Keratinocyte (primary cell): ENCODE measurements at regions not wholly inside any gene's neighbourhood (a gene's known extent, or its start where the extent isn't known, plus 50 kb on each side); places are given as distances from the start of the nearest gene placed in this dataset.

Experiments
- DNase-seq: peaks from one replicate; pipeline ENCODE4 v3.0.0-alpha.2; 2011; ENCODE audit warnings: low read depth, missing footprints, low spot score
- FAIRE-seq: peaks from 2 replicates; lab custom pipeline; 2011; peaks lifted over from hg19 to GRCh38; lab: Jason Lieb, UNC
- H2AFZ ChIP-seq: 2 replicates; pipeline ENCODE4 v1.6.0; 2012; ENCODE audit warnings: low read length, control low read depth, inconsistent platforms; ENCODE audit not compliant: control insufficient read depth
- H3K27ac ChIP-seq: 2 replicates; pipeline ENCODE4 v1.5.1; 2011; ENCODE audit warnings: low read length; ENCODE audit not compliant: control insufficient read depth, insufficient read depth
- H3K27me3 ChIP-seq: 3 replicates; pipeline ENCODE4 v1.6.0; 2011; ENCODE audit warnings: low read length; ENCODE audit not compliant: control insufficient read depth, insufficient read depth; ENCODE audit errors: extremely low read depth
- H3K36me3 ChIP-seq, 2 experiments: 2 replicates in 1 of 2; 3 replicates in 1 of 2; pipeline ENCODE4 v1.5.1; 2011; ENCODE audit warnings: low read length in 2 of 2, mild to moderate bottlenecking in 1 of 2; ENCODE audit not compliant: control insufficient read depth in 2 of 2, insufficient read depth in 2 of 2; ENCODE audit errors: extremely low read depth in 1 of 2
- H3K4me1 ChIP-seq: 3 replicates; pipeline ENCODE4 v1.5.1; 2011; ENCODE audit warnings: low read length; ENCODE audit not compliant: control insufficient read depth, insufficient read depth; ENCODE audit errors: extremely low read depth
- H3K4me2 ChIP-seq: 3 replicates; pipeline ENCODE4 v1.6.0; 2011; ENCODE audit warnings: low read depth, low read length; ENCODE audit not compliant: control insufficient read depth, insufficient read depth; ENCODE audit errors: extremely low read depth
- H3K4me3 ChIP-seq, 3 experiments: fragments of 200-600 bp in 1 of 3; sonication (generic) in 1 of 3; 2 replicates in 2 of 3; 3 replicates in 1 of 3; pipeline ENCODE4 v1.5.1; 2011 to 2016; ENCODE audit warnings: low read length in 3 of 3, mild to moderate bottlenecking in 3 of 3, control low read depth in 2 of 3, inconsistent platforms in 1 of 3, low read depth in 1 of 3, mixed read lengths in 1 of 3, mixed run types in 1 of 3, moderate library complexity in 1 of 3; ENCODE audit not compliant: control insufficient read depth in 2 of 3, insufficient read depth in 2 of 3; ENCODE audit errors: extremely low read depth in 1 of 3
- H3K79me2 ChIP-seq: 2 replicates; pipeline ENCODE4 v1.6.0; 2012; ENCODE audit warnings: low read length; ENCODE audit not compliant: control insufficient read depth, insufficient read depth
- H3K9ac ChIP-seq: 3 replicates; pipeline ENCODE4 v1.6.0; 2011; ENCODE audit warnings: low read length; ENCODE audit not compliant: control insufficient read depth, insufficient read depth; ENCODE audit errors: extremely low read depth
- H3K9me1 ChIP-seq: 3 replicates; pipeline ENCODE4 v1.6.0; 2011; ENCODE audit warnings: low read length; ENCODE audit not compliant: control insufficient read depth, insufficient read depth; ENCODE audit errors: extremely low read depth
- H3K9me3 ChIP-seq: 2 replicates; pipeline ENCODE4 v1.5.1; 2012; ENCODE audit warnings: low read depth, low read length; ENCODE audit not compliant: control insufficient read depth
- H4K20me1 ChIP-seq: 3 replicates; pipeline ENCODE4 v1.6.0; 2011; ENCODE audit warnings: low read length; ENCODE audit not compliant: control insufficient read depth, insufficient read depth; ENCODE audit errors: extremely low read depth
- CTCF ChIP-seq, 3 experiments: IDR thresholded peaks in 1 of 3; conservative IDR thresholded peaks in 1 of 3; optimal IDR thresholded peaks in 1 of 3; 2 replicates in 2 of 3; 3 replicates in 1 of 3; pipeline versions ENCODE3 to v1.5.1; 2011; ENCODE audit warnings: low read length in 3 of 3, mild to moderate bottlenecking in 3 of 3, moderate library complexity in 2 of 3, control low read depth in 1 of 3, inconsistent platforms in 1 of 3; ENCODE audit not compliant: insufficient read depth in 2 of 3; ENCODE audit errors: extremely low read depth in 1 of 3
- EZH2 ChIP-seq: IDR thresholded peaks from one replicate; pipeline ENCODE4 v1.6.1; 2012; ENCODE audit warnings: inconsistent platforms, mild to moderate bottlenecking, low read length, moderate library complexity
- dilution Hi-C: fragments of 300-500 bp; cut with MboI; formaldehyde crosslinking; loops from one replicate; pipeline ENCODE4 v1.7.0; 2020; ENCODE audit warnings: low sequenced_read_pairs; ENCODE audit not compliant: extremely low pct_ligation_motif_present

- Histone ChIP-seq H3K36me3 (no peaks in the 10 kb centered on the region), H3K4me3 (peak overlapping the region in 1 of 3 experiments; percentile 30), H3K4me1 (peaks cover 24% of the 10 kb centered on the region), H3K79me2 (no peaks in the 10 kb centered on the region), H2AFZ (peak overlapping the region; percentile 5), H3K9me1 (no peaks in the 10 kb centered on the region), H3K9ac (peak overlapping the region; percentile 30), H3K27ac (peak overlapping the region; percentile 76), H3K9me3 (peaks cover 4% of the 10 kb centered on the region), H3K4me2 (peak overlapping the region; percentile 79), H3K27me3 (no peaks in the 10 kb centered on the region), H4K20me1 (no peaks in the 10 kb centered on the region)
- TF ChIP-seq EZH2, result no peak
- dilution Hi-C loops, result no loop called here
- no peak for DNase-seq
- FAIRE-seq, result peak; percentile 77
Observed at GRCh38 chr5:27242258-27242626, 203.9 kb upstream of the CDH9 start.

GRCh38 chr5:27241564-27242257, 203.3 kb upstream of the CDH9 start:
- TF ChIP-seq CTCF (optimal IDR thresholded peaks at IDR 0.05 in 1 of 3, IDR thresholded peaks at IDR 0.05 in 1 of 3, conservative IDR thresholded peaks at IDR 0.05 in 1 of 3; ENCODE audit: extremely low read depth in 1 of 3, insufficient read depth in 2 of 3, low read length in 3 of 3) (peak in 2 of 3 experiments; percentile 22 to 32), EZH2 (no peak)
- Histone ChIP-seq H2AFZ (peak overlapping the region; percentile 40), H4K20me1 (no peaks in the 10 kb centered on the region), H3K27me3 (no peaks in the 10 kb centered on the region), H3K79me2 (no peaks in the 10 kb centered on the region), H3K4me2 (peak overlapping the region; percentile 79), H3K9me1 (no peaks in the 10 kb centered on the region), H3K9ac (peak overlapping the region; percentile 25), H3K9me3 (peaks cover 4% of the 10 kb centered on the region), H3K4me3 (no peak overlapping the region), H3K36me3 (no peaks in the 10 kb centered on the region), H3K27ac (peak overlapping the region; percentile 76), H3K4me1 (peaks cover 24% of the 10 kb centered on the region)
- dilution Hi-C loops, result no loop called here
- no peak for FAIRE-seq
- DNase-seq, result peak; percentile 78

- Histone ChIP-seq H3K79me2 (no peaks in the 10 kb centered on the region), H3K9me3 (peaks cover 4% of the 10 kb centered on the region), H2AFZ (peak overlapping the region; percentile 36), H3K36me3 (no peaks in the 10 kb centered on the region), H3K4me3 (no peak overlapping the region), H3K4me2 (no peak overlapping the region), H3K4me1 (peaks cover 24% of the 10 kb centered on the region), H3K9ac (no peak overlapping the region), H3K27me3 (no peaks in the 10 kb centered on the region), H3K9me1 (no peaks in the 10 kb centered on the region), H3K27ac (no peak overlapping the region), H4K20me1 (no peaks in the 10 kb centered on the region)
- FAIRE-seq (no peak), DNase-seq (no peak)
- dilution Hi-C loops, result no loop called here
- TF ChIP-seq CTCF (optimal IDR thresholded peaks at IDR 0.05 in 1 of 3, IDR thresholded peaks at IDR 0.05 in 1 of 3, conservative IDR thresholded peaks at IDR 0.05 in 1 of 3; ENCODE audit: extremely low read depth in 1 of 3, insufficient read depth in 2 of 3, low read length in 3 of 3), result no peak
- TF ChIP-seq EZH2, result no peak
Observed at GRCh38 chr5:27240791-27241190, 202.4 kb upstream of the CDH9 start.
